Adrenal gland (tissue), 5 donors: ENCODE measurements at regions not wholly inside any gene's neighbourhood (a gene's known extent, or its start where the extent isn't known, plus 50 kb on each side); places are given as distances from the start of the nearest gene placed in this dataset.

Experiments used
- POLR2A ChIP-seq, 2 donors: fragments of 450-650 bp; IDR thresholded peaks; one replicate each; pipeline ENCODE4 v1.6.1; 2017; ENCODE audit warnings: antibody characterized with exemption in 2 of 2, mild to moderate bottlenecking in 2 of 2, moderate library complexity in 1 of 2
- TF ChIP-seq, protein P1 (sequence below), 6 experiments: fragments of 450-650 bp in 4 of 6; fragments of 200-600 bp in 2 of 6; sonication (generic) in 1 of 6; IDR thresholded peaks; 1 replicate in 5 of 6; 2 replicates in 1 of 6; pipeline versions ENCODE4 v1.5.1 to v1.8.0; 2016 to 2021; ENCODE audit warnings: antibody characterized with exemption in 6 of 6, mild to moderate bottlenecking in 2 of 6, moderate library complexity in 1 of 6
- donor health status: DM: no; HTN: no; CAD: no.

DNA sequence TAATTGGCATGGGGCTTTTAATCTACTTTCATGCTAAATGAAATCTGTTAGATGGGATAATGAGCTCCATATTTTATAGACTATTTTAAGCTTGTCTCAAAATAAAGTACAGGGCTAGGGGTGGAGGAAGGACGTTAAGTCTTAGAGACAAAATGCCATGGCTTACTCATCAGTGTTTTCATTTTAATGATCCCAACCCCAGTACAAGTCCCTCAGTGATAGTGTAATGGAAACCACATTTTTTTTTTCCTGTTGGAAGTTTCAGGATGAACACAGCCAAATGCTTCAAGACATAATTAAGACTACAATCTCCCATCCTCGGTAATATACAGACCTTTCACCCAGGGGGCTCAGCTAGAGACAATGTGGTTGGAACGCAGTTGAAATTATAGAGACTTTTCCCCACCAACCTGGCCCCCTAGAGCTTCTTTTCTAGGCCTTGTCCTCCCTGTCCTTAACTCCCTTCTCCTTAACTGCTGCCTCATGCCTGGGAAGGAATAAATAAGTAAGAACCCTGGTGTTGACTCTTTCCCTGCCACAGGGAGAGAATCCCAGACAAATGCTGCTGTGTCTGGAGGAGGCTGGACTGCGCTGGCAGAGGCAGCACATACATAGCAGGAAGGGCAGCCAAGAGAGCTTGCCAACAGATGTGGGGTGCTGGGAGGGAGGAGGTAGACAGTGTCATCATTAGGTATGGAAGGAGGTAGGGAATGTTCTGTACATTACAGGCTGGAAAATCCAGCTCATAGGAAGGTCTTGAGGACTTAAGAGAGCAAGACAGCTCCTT lies 115.4 kb upstream of the ROPN1 start:
- TF ChIP-seq, protein P1, sequence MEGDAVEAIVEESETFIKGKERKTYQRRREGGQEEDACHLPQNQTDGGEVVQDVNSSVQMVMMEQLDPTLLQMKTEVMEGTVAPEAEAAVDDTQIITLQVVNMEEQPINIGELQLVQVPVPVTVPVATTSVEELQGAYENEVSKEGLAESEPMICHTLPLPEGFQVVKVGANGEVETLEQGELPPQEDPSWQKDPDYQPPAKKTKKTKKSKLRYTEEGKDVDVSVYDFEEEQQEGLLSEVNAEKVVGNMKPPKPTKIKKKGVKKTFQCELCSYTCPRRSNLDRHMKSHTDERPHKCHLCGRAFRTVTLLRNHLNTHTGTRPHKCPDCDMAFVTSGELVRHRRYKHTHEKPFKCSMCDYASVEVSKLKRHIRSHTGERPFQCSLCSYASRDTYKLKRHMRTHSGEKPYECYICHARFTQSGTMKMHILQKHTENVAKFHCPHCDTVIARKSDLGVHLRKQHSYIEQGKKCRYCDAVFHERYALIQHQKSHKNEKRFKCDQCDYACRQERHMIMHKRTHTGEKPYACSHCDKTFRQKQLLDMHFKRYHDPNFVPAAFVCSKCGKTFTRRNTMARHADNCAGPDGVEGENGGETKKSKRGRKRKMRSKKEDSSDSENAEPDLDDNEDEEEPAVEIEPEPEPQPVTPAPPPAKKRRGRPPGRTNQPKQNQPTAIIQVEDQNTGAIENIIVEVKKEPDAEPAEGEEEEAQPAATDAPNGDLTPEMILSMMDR (IDR thresholded peaks at IDR 0.05), result no peak
- no peak for TF ChIP-seq POLR2A (IDR thresholded peaks at IDR 0.05)
